Effector memory CD4-positive, alpha-beta T cell (primary cell): ENCODE measurements at regions not wholly inside any gene's neighbourhood (a gene's known extent, or its start where the extent isn't known, plus 50 kb on each side); places are given as distances from the start of the nearest gene placed in this dataset.

Source experiments
- DNase-seq, 3 donors: peaks; one replicate each; pipeline ENCODE4 v3.0.0-alpha.2; 2020
- H3K27ac ChIP-seq: 2 replicates; pipeline ENCODE4 v1.7.0; 2013; ENCODE audit warnings: mild to moderate bottlenecking, low read length, moderate library complexity; ENCODE audit not compliant: insufficient read depth, poor library complexity, severe bottlenecking
- H3K27me3 ChIP-seq: replicated peaks from 2 replicates; pipeline ENCODE4 v1.7.0; 2013; ENCODE audit warnings: mild to moderate bottlenecking, low read length; ENCODE audit not compliant: insufficient read depth, control insufficient read depth, poor library complexity, severe bottlenecking
- H3K36me3 ChIP-seq: 2 replicates; pipeline ENCODE4 v1.7.0; 2013; ENCODE audit warnings: mild to moderate bottlenecking, low read length, moderate library complexity; ENCODE audit not compliant: control insufficient read depth, insufficient read depth
- H3K4me1 ChIP-seq: 2 replicates; pipeline ENCODE4 v1.7.0; 2013; ENCODE audit warnings: low read length, mild to moderate bottlenecking; ENCODE audit not compliant: control insufficient read depth, insufficient read depth, poor library complexity, severe bottlenecking
- H3K4me3 ChIP-seq: 2 replicates; pipeline ENCODE4 v1.7.0; 2013; ENCODE audit warnings: low read length, low read depth, mild to moderate bottlenecking; ENCODE audit not compliant: insufficient read depth, poor library complexity, severe bottlenecking
- H3K9me3 ChIP-seq: 2 replicates; pipeline ENCODE4 v1.7.0; 2013; ENCODE audit warnings: mild to moderate bottlenecking, low read length, moderate library complexity; ENCODE audit not compliant: control insufficient read depth

- Histone ChIP-seq H3K9me3 (no peaks in the 10 kb centered on the region), H3K4me1 (peaks cover 20% of the 10 kb centered on the region), H3K27ac (peak overlapping the region; percentile 47), H3K36me3 (no peaks in the 10 kb centered on the region), H3K27me3 (no peaks in the 10 kb centered on the region), H3K4me3 (no peak overlapping the region)
- peak; percentile 24 to 66 (median 32) for DNase-seq
These were observed 264.0 kb upstream of the CXCR4 start for GRCh38 chr2:136381722-136382633.

GRCh38 chr2:136381245-136381644 lies 263.3 kb upstream of the CXCR4 start:
- H3K36me3 ChIP-seq, result no peaks in the 10 kb centered on the region
- no peaks in the 10 kb centered on the region for H3K27me3 ChIP-seq
- no peaks in the 10 kb centered on the region for H3K9me3 ChIP-seq
- H3K27ac ChIP-seq, result no peak overlapping the region
- peaks cover 21% of the 10 kb centered on the region for H3K4me1 ChIP-seq
- no peak for DNase-seq
- H3K4me3 ChIP-seq, result no peak overlapping the region

GRCh38 chr2:136378712-136379595 lies 261.0 kb upstream of the CXCR4 start:
- Histone ChIP-seq H3K36me3 (no peaks in the 10 kb centered on the region), H3K4me1 (peaks cover 27% of the 10 kb centered on the region), H3K27me3 (no peaks in the 10 kb centered on the region), H3K27ac (no peak overlapping the region), H3K4me3 (no peak overlapping the region), H3K9me3 (no peaks in the 10 kb centered on the region)
- DNase-seq, result peak; percentile 37 to 58 (median 57)

- Histone ChIP-seq H3K4me3 (no peak overlapping the region), H3K36me3 (no peaks in the 10 kb centered on the region), H3K4me1 (peaks cover 19% of the 10 kb centered on the region), H3K9me3 (no peaks in the 10 kb centered on the region), H3K27ac (no peak overlapping the region), H3K27me3 (no peaks in the 10 kb centered on the region)
- DNase-seq, result no peak
These were observed 259.8 kb upstream of the CXCR4 start for GRCh38 chr2:136377423-136378382.

GRCh38 chr2:136376798-136377211 lies 258.9 kb upstream of the CXCR4 start:
- H3K27ac ChIP-seq, result no peak overlapping the region

GRCh38 chr2:136376211-136376610 lies 258.3 kb upstream of the CXCR4 start:
- Histone ChIP-seq H3K27ac (no peak overlapping the region), H3K4me3 (no peak overlapping the region), H3K4me1 (peaks cover 7% of the 10 kb centered on the region), H3K9me3 (no peaks in the 10 kb centered on the region), H3K36me3 (no peaks in the 10 kb centered on the region), H3K27me3 (no peaks in the 10 kb centered on the region)
- DNase-seq, result no peak

More at GRCh38 chr2:136376798-136377211, 258.9 kb upstream of the CXCR4 start:
- Histone ChIP-seq H3K4me3 (no peak overlapping the region), H3K27me3 (no peaks in the 10 kb centered on the region), H3K9me3 (no peaks in the 10 kb centered on the region), H3K36me3 (no peaks in the 10 kb centered on the region), H3K4me1 (peaks cover 11% of the 10 kb centered on the region)
- no peak for DNase-seq

GRCh38 chr2:136375017-136375901 lies 257.3 kb upstream of the CXCR4 start:
- Histone ChIP-seq H3K27me3 (no peaks in the 10 kb centered on the region), H3K36me3 (no peaks in the 10 kb centered on the region), H3K9me3 (no peaks in the 10 kb centered on the region), H3K27ac (no peak overlapping the region), H3K4me3 (no peak overlapping the region), H3K4me1 (peaks cover 7% of the 10 kb centered on the region)
- DNase-seq, result no peak

GRCh38 chr2:136373841-136374240 lies 255.9 kb upstream of the CXCR4 start:
- Histone ChIP-seq H3K9me3 (no peaks in the 10 kb centered on the region), H3K27me3 (no peaks in the 10 kb centered on the region), H3K36me3 (no peaks in the 10 kb centered on the region), H3K4me1 (peaks cover 7% of the 10 kb centered on the region), H3K4me3 (no peak overlapping the region), H3K27ac (no peak overlapping the region)
- DNase-seq, result no peak
